WERI-Rb-1 (cell line): ENCODE measurements at regions not wholly inside any gene's neighbourhood (a gene's known extent, or its start where the extent isn't known, plus 50 kb on each side); places are given as distances from the start of the nearest gene placed in this dataset.
A peak's percentile ranks its signal among the peaks of the same experiment; 100 is the strongest.

Experiments
- DNase-seq: peaks from one replicate; pipeline ENCODE4 v3.0.0-alpha.2; 2020
- H3K27ac ChIP-seq: fragments of 250-450 bp; sonication (Bioruptor Pico); 2 replicates; pipeline ENCODE4 v1.5.1; 2020; ENCODE audit warnings: mild to moderate bottlenecking, moderate library complexity
- H3K27me3 ChIP-seq: fragments of 250-450 bp; sonication (Bioruptor Pico); 2 replicates; pipeline ENCODE4 v1.5.1; 2021; ENCODE audit warnings: mild to moderate bottlenecking, low read depth, moderate library complexity; ENCODE audit not compliant: insufficient read depth, severe bottlenecking
- H3K36me3 ChIP-seq: fragments of 250-450 bp; sonication (Bioruptor Pico); 2 replicates; pipeline ENCODE4 v1.5.1; 2020; ENCODE audit warnings: mild to moderate bottlenecking, moderate library complexity
- H3K4me3 ChIP-seq: 2 replicates; pipeline ENCODE4 v1.5.1; 2011; ENCODE audit warnings: low read depth, mild to moderate bottlenecking, control low read depth, low read length
- H3K9me3 ChIP-seq: fragments of 250-450 bp; sonication (Bioruptor Pico); 2 replicates; pipeline ENCODE4 v1.5.1; 2021; ENCODE audit warnings: mild to moderate bottlenecking, moderate library complexity; ENCODE audit not compliant: severe bottlenecking
- CTCF ChIP-seq: IDR thresholded peaks from 2 replicates; pipeline ENCODE4 v1.5.1; 2011; ENCODE audit warnings: low read depth, mild to moderate bottlenecking, control low read depth, inconsistent platforms, low read length

- Histone ChIP-seq H3K36me3 (no peaks in the 10 kb centered on the region), H3K27me3 (no peaks in the 10 kb centered on the region), H3K27ac (no peak overlapping the region), H3K9me3 (no peaks in the 10 kb centered on the region), H3K4me3 (no peak overlapping the region)
- TF ChIP-seq CTCF = no peak
- no peak for DNase-seq
Measured at GRCh38 chr3:25265284-25265683, 162.8 kb upstream of the RARB start.

GRCh38 chr3:25266677-25267076 is 161.4 kb upstream of the RARB start:
- no peaks in the 10 kb centered on the region for H3K27me3 ChIP-seq
- no peaks in the 10 kb centered on the region for H3K9me3 ChIP-seq
- TF ChIP-seq CTCF = no peak
- no peaks in the 10 kb centered on the region for H3K36me3 ChIP-seq
- no peak overlapping the region for H3K27ac ChIP-seq
- no peak for DNase-seq
- H3K4me3 ChIP-seq = no peak overlapping the region

GRCh38 chr3:25272090-25272489 is 156.0 kb upstream of the RARB start:
- no peak overlapping the region for H3K27ac ChIP-seq
- no peaks in the 10 kb centered on the region for H3K36me3 ChIP-seq
- TF ChIP-seq CTCF = no peak
- H3K4me3 ChIP-seq = no peak overlapping the region
- no peaks in the 10 kb centered on the region for H3K9me3 ChIP-seq
- DNase-seq = no peak
- no peaks in the 10 kb centered on the region for H3K27me3 ChIP-seq

GRCh38 chr3:25273582-25274171 is 154.4 kb upstream of the RARB start:
- Histone ChIP-seq H3K27me3 (no peaks in the 10 kb centered on the region), H3K27ac (no peak overlapping the region), H3K36me3 (no peaks in the 10 kb centered on the region), H3K4me3 (no peak overlapping the region), H3K9me3 (no peaks in the 10 kb centered on the region)
- no peak for TF ChIP-seq CTCF
- DNase-seq = no peak

- no peak for TF ChIP-seq CTCF
- Histone ChIP-seq H3K27ac (no peak overlapping the region), H3K4me3 (no peak overlapping the region), H3K27me3 (no peaks in the 10 kb centered on the region), H3K9me3 (no peaks in the 10 kb centered on the region), H3K36me3 (no peaks in the 10 kb centered on the region)
- DNase-seq = no peak
Measured at GRCh38 chr3:25277503-25277902, 150.6 kb upstream of the RARB start.

- H3K36me3 ChIP-seq = no peaks in the 10 kb centered on the region
- no peaks in the 10 kb centered on the region for H3K27me3 ChIP-seq
- no peaks in the 10 kb centered on the region for H3K9me3 ChIP-seq
- TF ChIP-seq CTCF = no peak
- no peak overlapping the region for H3K4me3 ChIP-seq
- no peak overlapping the region for H3K27ac ChIP-seq
- DNase-seq = peak; percentile 11
Measured at GRCh38 chr3:25281041-25281731, 146.9 kb upstream of the RARB start.
